Fibroblast of skin of right quadriceps (primary cell): ENCODE measurements at regions not wholly inside any gene's neighbourhood (a gene's known extent, or its start where the extent isn't known, plus 50 kb on each side); places are given as distances from the start of the nearest gene placed in this dataset.
A peak's percentile ranks its signal among the peaks of the same experiment; 100 is the strongest.

Experiments
- DNase-seq: peaks from one replicate; pipeline ENCODE4 v3.0.0-alpha.2; 2013

DNA sequence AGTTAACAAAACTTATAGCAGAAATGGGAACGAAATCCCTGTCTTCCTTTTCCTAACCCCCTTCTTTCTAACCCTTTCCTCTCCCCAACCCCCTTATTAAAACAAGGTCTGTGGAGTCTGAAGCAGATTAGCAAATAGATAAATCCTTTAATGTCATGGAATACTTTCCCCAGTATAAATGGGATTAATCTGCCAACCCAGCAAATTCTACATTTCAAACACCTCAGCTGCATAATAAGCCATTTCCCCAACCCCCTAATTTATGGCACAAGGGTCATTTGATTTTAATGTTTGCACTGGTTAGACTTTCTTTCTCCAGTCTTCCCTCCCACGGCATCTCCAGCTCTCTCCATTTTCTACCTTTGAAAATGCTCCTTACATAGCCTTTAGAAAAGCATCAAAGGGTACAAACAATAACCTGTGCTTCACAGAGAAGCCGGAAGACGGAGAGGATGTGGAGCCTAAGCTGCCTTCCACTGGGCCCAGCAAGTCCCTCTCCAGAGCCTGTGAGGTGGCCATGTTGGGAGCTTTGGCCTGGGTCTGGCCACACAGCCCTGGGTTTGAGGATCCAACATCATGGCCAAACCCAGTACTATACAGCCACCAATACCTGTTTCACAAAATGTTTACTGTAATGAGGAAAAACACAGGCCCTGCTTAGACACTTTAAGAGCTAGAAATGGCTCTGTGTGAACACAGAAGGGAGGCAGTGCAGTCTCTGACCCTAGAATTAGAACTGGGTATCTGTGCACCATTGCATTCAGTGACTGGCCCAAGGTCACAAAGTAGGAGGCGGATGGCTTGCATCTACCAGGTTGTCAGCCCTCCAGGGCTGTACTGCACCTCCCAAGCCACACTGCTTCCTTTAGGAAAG, 56.9 kb upstream of the SPRY1 start:
- no peak for DNase-seq

DNA sequence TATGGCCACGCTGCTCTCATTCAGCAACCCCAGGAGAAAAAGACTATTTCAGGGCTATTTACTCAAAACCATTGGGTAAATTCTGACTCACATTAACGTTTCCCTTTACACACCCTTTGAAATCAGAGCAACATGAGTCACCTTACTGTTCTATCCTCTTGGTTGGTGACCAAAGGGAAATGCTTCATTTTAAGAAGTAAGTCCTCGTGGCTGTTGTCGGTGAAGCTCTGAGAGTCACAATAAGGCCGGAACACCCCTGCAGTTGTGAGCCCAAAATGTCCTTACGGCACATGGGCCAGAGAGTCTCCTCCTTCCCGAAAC, 56.3 kb upstream of the SPRY1 start:
- peak; percentile 83 for DNase-seq

DNA sequence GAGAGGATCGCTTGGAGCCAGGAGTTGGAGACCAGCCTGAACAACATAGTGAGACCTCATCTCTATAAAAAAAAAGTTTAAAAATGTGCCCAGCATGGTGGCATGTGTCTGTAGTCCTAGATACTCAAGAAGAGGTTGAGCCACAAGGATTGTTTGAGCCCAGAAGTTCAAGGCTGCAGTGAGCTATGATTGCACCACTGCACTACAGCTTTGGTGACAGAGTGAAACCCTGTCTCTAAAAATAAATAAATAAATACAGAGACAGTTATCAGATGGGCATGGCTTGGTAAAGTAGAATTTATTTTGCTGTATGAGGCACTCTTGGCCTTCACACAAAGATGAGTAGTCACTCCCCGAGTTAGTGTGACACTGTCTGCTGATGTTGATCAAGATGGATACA, 54.1 kb upstream of the SPRY1 start:
- DNase-seq = no peak

DNA sequence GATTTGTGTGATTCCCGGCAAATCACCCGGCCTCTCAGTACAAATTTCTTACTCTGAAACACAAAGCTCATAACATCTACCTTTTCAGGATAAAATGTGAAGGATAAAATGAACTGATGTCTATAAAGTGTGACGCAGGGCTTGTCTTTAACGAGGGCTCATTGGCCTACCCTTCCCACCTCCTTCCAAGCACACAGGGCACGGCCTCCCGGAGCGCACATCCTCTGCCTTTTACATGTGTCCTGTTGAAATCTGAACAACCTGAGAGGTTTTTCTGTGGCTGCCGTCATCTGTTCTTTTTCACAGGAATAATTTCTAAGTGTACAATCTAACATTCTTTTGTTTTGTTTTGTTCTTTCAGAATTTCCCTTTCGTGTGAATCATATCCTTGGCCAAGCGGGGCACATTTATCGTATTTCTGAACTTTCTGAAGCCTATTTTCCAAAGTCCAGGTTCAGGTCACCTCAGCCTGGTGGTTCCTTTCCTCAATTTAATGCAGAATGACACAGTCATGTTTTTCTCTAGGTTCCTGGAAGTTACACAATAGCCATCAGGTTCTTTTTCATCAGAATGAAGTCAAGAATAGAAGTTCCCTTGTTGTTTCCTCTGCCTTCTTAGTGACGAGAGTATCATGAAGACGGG, 53.1 kb upstream of the SPRY1 start:
- DNase-seq = no peak

DNA sequence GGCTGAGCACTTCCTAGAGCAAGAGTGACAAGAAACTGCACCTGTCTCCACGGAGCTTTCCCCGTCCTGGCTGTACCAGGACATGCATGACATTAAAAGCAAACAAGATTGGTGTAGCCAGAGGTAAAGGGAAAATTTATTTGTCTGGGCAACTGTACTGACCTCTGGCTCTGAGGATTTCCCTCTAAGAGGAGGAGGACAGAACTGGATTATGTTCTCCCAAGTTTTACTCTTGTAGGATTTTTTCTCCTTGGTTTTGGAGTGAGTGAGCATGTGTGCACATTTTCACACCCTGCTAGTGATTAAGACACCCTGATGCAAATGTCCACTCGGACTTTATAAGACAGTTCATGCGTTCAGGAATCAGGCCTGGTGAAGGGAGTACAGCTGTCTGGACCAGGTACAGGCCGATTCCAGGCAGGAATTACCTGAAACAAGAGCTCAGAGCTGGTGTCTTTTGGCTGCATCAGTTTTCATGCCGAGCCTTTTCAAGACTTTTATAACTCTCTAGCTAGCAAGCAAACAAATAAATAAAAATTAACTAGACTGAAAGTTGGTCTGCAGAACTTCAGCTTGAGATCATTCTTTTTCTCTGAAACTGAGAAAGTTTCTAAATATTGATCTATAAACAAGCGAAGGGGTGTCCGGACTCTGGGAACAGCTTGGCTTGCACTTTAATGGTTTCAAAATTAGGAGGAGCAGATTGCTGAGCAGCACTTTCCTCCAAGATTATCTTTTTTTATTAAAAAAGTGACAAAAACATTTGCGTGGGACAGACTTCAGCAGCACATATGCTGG, 51.3 kb upstream of the SPRY1 start:
- DNase-seq = no peak

DNA sequence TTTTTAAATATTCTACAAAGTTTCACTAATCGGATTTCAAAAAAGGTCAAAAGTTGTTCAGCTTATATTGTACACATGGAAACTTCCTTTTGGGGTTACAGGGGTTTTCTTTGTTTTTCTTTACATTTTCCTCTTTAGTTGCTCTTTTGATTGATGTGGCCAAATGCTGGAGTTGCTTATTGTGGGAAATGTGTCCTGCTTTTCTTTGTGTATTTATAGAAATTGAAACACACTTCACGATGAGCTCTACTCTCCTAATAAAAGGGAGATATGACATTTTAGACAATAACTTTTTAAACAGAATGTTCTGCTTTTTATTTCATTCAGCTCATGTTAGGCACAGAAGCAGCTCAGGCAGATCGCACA, 50.7 kb upstream of the SPRY1 start:
- DNase-seq = no peak

DNA sequence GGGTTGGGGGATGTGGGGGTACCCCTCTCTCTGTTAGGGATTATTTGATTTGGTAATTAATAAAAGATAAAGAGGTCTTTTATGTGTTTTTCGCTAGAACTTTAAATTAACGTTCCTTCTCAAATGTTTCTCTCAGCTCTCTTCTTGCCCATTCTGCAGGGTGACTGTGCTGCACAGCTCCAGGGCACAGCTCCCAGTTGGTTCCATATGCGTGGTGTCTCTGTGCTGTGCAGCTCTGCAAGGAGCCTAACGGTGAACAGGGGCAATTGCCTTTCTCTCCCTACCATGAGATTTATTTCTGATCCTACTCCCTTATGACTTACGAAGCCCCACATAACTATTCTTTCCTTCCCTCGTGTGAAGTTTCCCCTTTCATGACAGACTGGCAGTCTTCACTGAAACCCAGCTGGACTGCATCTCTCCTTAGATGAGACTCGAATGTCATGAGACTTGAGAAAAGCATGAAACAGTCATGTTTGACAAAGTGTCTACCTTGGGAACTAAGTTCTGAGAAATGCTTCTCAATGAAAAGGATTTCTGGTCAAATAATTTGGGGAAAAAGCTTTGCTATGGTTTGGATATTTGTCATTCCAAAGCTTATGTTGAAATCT, 50.2 kb upstream of the SPRY1 start:
- DNase-seq = no peak
